ENCODE measurements at regions not wholly inside any gene's neighbourhood (a gene's known extent, or its start where the extent isn't known, plus 50 kb on each side); places are given as distances from the start of the nearest gene placed in this dataset.
"Not testable (repeated sequence)": the region's sequence is repeated elsewhere in the genome, so short reads cannot be mapped to it uniquely, and the experiment has no call there.

DNA sequence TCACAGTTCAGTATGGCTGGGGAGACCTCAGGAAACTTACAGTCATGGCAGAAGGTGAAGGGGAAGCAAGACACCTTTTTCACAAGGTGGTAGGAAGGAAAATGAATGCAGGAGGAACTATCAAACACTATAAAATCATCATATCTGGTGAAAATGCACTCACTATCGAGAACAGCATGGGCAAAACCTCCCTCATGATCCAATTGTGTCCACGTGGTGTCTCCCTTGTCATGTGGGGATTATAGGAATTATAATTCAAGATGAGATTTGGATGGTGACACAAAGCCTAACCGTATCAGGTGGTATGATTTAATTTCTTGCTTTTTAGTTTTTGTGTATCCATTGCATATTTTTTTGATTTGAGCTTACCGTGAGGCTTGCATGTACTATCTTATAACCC, 133.2 kb upstream of the SYNCRIP start:
- peaks cover 3% of the 10 kb centered on the region for H3K9me3 Mint-ChIP-seq (ENCODE audit: low read depth)
- no peaks in the 10 kb centered on the region for H3K4me1 Mint-ChIP-seq (ENCODE audit: low read depth)
- no peak overlapping the region for H3K27ac Mint-ChIP-seq
- peaks cover 10% of the 10 kb centered on the region for H3K27me3 Mint-ChIP-seq
- no peaks in the 10 kb centered on the region for H3K36me3 Mint-ChIP-seq
- H3K4me3 Mint-ChIP-seq = no peak overlapping the region

DNA sequence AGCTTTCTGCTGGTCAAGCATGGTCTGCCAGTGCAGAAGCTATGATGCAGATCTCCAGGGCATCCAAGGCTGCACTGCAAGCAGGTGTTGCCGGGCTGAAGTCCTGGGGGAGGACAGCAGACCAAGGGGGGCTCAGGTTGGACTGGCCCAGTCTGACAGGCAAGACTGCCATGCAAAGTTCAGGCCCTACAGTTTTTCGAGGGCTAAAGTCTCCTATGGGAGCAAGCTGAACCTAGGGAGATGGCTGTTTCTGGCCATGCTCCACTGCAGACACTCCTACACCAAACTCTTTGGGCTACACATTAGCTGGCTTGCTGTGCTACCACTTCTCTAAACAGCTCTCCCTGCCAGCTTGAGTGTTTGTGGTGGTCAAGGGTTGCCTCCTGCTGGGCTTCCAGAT, 130.0 kb upstream of the SYNCRIP start:
- Mint-ChIP-seq H3K4me1 (ENCODE audit: low read depth) (no peaks in the 10 kb centered on the region), H3K27me3 (peaks cover 8% of the 10 kb centered on the region), H3K36me3 (no peaks in the 10 kb centered on the region), H3K27ac (no peak overlapping the region), H3K9me3 (ENCODE audit: low read depth) (no peaks in the 10 kb centered on the region), H3K4me3 (no peak overlapping the region)

DNA sequence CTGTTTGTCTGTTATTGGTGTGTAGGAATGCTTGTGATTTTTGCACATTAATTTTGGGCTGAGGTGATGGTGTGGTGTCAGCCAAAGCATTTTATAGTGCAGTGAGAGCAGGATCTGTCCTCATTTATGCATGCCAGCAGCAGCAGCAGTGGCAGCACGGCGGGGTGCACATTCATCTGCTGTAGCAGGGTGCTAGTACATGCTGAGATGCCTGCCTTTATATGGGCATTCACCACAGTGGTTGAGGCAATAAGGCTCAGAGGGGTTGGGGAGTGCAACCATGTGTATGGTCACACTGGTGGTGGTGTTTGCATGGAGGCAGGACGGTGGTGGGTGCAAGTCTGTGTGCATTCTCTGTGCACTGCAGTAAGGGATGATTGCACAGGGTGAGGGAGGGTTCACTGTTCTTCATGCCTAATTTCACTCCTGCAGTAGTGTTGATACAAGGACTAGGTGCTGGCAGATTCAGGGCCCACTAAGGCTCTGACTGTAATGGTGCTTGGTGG, 129.3 kb upstream of the SYNCRIP start:
- Mint-ChIP-seq H3K27ac (no peak overlapping the region), H3K4me1 (ENCODE audit: low read depth) (no peaks in the 10 kb centered on the region), H3K36me3 (no peaks in the 10 kb centered on the region), H3K27me3 (peaks cover 8% of the 10 kb centered on the region), H3K9me3 (ENCODE audit: low read depth) (no peaks in the 10 kb centered on the region), H3K4me3 (no peak overlapping the region)

DNA sequence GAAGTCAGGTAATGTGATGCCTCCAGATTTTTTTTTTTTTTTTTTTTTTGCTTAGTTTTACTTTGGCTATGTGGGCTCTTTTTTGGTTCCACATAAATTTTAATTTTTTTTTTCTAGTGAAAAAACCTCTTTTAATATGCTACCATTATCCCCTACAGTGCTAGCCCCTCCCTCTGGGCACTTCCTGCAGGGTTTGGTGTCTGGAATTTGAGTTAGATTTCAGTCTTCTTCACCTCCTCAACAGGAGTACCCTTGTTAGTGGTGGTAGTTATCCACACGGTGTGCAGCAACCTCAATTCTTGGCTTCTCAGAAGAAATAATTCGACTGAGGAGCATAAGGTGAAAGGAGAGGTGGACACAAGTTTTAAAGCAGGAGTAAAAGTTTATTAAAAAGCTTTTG, 128.8 kb upstream of the SYNCRIP start:
- no peaks in the 10 kb centered on the region for H3K4me1 Mint-ChIP-seq (ENCODE audit: low read depth)
- H3K9me3 Mint-ChIP-seq (ENCODE audit: low read depth) = no peaks in the 10 kb centered on the region
- peaks cover 8% of the 10 kb centered on the region for H3K27me3 Mint-ChIP-seq
- no peaks in the 10 kb centered on the region for H3K36me3 Mint-ChIP-seq
- H3K27ac Mint-ChIP-seq = no peak overlapping the region
- H3K4me3 Mint-ChIP-seq = no peak overlapping the region

DNA sequence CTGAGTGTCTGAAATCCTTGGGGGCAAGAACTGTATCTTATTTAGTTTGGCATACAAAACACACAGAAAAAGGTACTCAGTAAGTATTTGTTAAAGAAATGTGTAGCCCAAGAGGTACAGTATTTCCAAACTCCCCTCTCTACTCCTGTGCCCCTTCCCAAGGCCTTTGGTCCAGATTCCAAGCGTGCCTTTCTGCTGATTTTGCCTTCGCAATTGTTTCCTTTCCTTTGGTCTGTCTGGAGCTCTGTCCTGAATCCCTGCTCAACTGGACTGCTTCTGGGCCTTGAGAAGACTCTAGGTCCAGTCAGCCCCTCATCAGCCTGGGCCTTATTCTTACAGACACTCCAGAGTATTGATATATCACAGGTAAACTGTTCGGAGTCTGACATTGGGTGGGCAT, 122.2 kb upstream of the SYNCRIP start:
- Mint-ChIP-seq H3K4me1 (ENCODE audit: low read depth) (no peaks in the 10 kb centered on the region), H3K27me3 (peaks cover 9% of the 10 kb centered on the region), H3K9me3 (ENCODE audit: low read depth) (no peaks in the 10 kb centered on the region), H3K27ac (no peak overlapping the region), H3K36me3 (no peaks in the 10 kb centered on the region), H3K4me3 (no peak overlapping the region)

DNA sequence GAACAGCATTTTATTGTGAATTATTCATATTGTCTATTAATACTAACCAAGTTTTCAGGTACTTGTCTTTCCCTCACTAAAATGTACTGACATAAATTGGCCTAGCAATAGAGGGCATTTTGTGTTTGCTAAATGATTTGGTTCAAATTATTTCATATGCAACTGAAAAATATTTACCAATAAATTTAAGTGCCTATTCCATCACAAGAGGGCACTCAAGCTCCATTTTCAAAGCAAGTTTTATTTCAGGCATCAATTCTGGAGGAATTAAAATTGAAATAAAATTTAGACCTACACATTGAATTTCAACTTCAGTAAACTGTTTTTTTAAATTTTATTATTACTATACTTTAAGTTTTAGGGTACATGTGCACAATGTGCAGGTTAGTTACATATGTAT, 114.3 kb upstream of the SYNCRIP start:
- no peak overlapping the region for H3K27ac Mint-ChIP-seq
- H3K4me1 Mint-ChIP-seq (ENCODE audit: low read depth) = no peaks in the 10 kb centered on the region
- peaks cover 2% of the 10 kb centered on the region for H3K27me3 Mint-ChIP-seq
- no peak overlapping the region for H3K4me3 Mint-ChIP-seq
- H3K36me3 Mint-ChIP-seq = no peaks in the 10 kb centered on the region
- no peaks in the 10 kb centered on the region for H3K9me3 Mint-ChIP-seq (ENCODE audit: low read depth)

DNA sequence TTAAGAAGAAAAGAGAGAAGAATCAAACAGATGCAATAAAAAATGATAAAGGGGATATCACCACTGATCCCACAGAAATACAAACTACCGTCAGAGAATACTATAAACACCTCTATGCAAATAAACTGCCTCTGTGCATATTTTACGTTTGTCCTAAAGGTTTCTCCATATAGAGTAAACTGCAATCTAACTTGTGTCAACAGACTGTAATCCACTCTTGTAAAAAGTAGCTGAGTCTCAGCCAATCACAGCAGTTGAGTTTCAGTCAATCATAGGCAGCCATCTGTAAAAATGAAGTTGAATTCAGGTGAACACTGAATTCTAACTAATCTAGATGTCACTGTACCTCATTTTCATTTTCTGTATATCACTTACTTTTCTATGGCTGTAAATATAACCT, 112.2 kb upstream of the SYNCRIP start:
- Mint-ChIP-seq H3K4me1 (ENCODE audit: low read depth) (no peaks in the 10 kb centered on the region), H3K36me3 (no peaks in the 10 kb centered on the region), H3K9me3 (ENCODE audit: low read depth) (no peaks in the 10 kb centered on the region), H3K4me3 (no peak overlapping the region), H3K27ac (no peak overlapping the region), H3K27me3 (peaks cover 3% of the 10 kb centered on the region)

DNA sequence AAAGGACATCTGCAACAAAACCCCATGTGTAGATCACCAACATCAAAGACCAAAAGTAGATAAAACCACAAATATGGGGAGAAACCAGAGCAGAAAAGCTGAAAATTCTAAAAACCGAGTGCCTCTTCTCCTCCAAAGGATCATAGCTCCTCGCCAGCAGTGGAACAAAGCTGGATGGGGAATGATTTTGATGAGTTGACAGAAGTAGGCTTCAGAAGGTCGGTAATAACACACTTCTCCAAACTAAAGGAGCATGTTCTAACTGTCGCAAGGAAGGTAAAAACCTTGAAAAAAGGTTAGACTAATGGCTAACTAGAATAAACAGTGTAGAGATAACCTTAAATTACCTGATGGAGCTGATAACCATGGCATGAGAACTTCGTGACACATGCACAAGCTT, 109.9 kb upstream of the SYNCRIP start:
- Mint-ChIP-seq H3K27me3 (peaks cover 6% of the 10 kb centered on the region), H3K36me3 (no peaks in the 10 kb centered on the region), H3K9me3 (ENCODE audit: low read depth) (no peaks in the 10 kb centered on the region), H3K4me3 (no peak overlapping the region), H3K27ac (no peak overlapping the region), H3K4me1 (ENCODE audit: low read depth) (no peaks in the 10 kb centered on the region)

DNA sequence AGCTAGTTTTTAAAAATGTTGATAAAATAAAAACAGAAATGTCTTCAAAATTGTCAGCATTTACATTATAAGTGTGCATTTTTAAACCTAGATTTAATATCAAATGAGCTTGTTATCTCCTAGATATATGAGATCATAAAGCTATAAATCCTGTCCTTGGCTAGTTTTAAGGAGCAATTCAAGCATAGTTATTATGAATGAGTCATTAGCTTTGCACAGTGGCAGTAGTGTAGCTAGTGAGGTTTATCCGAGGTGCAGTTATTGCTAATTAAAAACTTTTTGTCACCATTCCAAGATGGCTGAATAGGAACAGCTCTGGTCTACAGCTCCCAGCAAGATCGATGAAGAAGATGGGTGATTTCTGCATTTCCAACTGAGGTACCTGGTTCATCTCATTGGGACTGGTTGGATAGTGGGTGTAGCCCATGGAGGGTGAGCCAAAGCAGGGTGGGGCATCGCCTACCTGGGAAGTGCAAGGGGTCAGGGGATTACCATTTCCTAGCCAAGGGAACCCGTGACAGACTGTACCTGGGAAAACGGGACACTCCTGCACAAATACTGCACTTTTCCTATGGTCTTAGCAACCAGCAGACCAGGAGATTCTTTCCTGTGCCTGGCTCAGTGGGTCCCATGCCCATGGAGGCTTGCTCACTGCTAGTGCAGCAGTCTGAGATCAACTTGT, 108.8 kb upstream of the SYNCRIP start:
- Mint-ChIP-seq H3K36me3 (no peaks in the 10 kb centered on the region), H3K4me1 (ENCODE audit: low read depth) (no peaks in the 10 kb centered on the region), H3K27me3 (peaks cover 6% of the 10 kb centered on the region), H3K4me3 (no peak overlapping the region), H3K9me3 (ENCODE audit: low read depth) (no peaks in the 10 kb centered on the region), H3K27ac (no peak overlapping the region)

DNA sequence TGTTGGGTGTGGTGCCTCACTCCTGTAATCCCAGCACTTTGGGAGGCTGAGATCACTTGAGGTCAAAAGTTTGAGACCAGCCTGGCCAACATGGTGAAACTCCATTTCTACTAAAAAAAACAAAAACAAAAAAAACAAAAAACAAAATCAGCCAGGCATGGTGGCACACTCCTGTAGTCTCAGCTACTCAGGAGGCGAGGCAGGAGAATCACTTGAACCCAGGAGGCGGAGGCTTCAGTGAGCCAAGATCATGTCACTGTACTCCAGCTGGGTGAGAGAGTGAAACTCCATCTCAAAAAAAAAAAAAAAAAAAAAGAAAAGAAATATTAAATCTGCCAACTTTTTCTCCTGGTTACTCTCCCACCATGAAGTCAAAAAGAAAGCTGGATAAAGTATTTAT, 107.5 kb upstream of the SYNCRIP start:
- H3K36me3 Mint-ChIP-seq, H3K4me3 Mint-ChIP-seq, H3K27me3 Mint-ChIP-seq: not testable (repeated sequence)

DNA sequence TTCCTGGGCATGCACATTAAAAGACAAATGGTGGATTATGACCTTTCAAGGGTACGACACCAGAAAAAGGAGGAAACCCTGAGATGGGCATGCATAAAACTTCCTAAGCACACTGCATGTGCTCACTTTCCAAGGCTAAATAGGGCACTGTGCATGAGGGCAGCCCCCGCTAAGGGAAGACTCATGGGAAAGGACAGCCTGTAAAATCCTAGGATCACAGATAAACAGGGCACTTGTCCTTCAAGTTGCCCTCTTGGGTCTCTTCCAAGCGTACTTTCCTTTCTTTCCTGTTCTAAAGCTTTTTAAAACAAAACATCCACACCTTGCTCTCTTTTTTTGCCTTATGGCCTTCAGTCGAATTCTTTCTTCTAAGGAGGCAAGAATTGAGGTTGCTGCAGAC, 106.5 kb upstream of the SYNCRIP start:
- H3K27me3 Mint-ChIP-seq = peaks cover 6% of the 10 kb centered on the region

More for the DNA sequence above, 107.5 kb upstream of the SYNCRIP start:
- not testable (repeated sequence) for H3K9me3 Mint-ChIP-seq (ENCODE audit: low read depth); H3K27ac Mint-ChIP-seq; H3K4me1 Mint-ChIP-seq (ENCODE audit: low read depth)

DNA sequence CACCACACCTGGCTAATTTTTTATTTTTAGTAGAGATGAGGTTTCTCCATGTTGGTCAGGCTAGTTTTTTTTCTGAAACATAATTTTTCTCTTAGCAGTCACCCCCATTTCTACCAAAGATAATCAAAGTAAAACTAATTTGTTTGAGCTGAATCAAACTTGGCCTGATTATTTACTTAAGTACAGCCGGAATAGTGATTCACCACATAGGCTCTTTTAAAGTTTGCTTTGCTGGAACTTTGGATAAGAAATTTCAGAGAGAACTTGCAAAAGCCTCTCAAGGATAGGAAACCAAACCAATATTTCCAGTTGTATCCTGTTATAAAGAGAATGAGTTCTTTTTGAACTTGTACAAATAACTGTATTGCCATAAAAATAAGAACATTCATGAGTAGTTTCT, 105.0 kb upstream of the SYNCRIP start:
- H3K4me1 Mint-ChIP-seq (ENCODE audit: low read depth) = no peaks in the 10 kb centered on the region
- no peak overlapping the region for H3K4me3 Mint-ChIP-seq
- H3K27me3 Mint-ChIP-seq = peaks cover 6% of the 10 kb centered on the region
- H3K9me3 Mint-ChIP-seq (ENCODE audit: low read depth) = no peaks in the 10 kb centered on the region
- H3K27ac Mint-ChIP-seq = no peak overlapping the region
- H3K36me3 Mint-ChIP-seq = no peaks in the 10 kb centered on the region

More for the DNA sequence above, 106.5 kb upstream of the SYNCRIP start:
- no peak overlapping the region for H3K27ac Mint-ChIP-seq
- no peak overlapping the region for H3K4me3 Mint-ChIP-seq
- no peaks in the 10 kb centered on the region for H3K9me3 Mint-ChIP-seq (ENCODE audit: low read depth)
- H3K4me1 Mint-ChIP-seq (ENCODE audit: low read depth) = no peaks in the 10 kb centered on the region
- H3K36me3 Mint-ChIP-seq = no peaks in the 10 kb centered on the region

DNA sequence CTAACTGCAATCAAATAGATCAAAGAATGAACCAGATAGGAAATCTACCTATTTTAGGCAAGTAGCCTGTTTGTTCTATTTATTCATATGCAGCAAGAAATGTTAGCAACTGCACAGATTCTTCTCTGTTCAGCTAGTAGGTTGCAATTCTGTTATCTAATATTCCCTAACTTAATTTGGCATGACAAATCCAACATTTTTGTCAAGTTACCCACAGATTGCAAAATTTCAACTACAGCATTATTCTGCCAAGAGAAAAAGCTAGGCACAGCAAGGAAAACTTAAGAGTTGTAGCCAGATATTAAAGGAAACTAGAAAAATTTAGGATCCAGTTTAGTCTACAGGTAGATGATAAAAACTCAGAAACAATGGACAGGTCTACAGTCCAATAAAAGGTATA, 104.4 kb upstream of the SYNCRIP start:
- H3K4me3 Mint-ChIP-seq = no peak overlapping the region
- no peaks in the 10 kb centered on the region for H3K4me1 Mint-ChIP-seq (ENCODE audit: low read depth)
- H3K36me3 Mint-ChIP-seq = no peaks in the 10 kb centered on the region
- peaks cover 6% of the 10 kb centered on the region for H3K27me3 Mint-ChIP-seq
- no peak overlapping the region for H3K27ac Mint-ChIP-seq
- H3K9me3 Mint-ChIP-seq (ENCODE audit: low read depth) = no peaks in the 10 kb centered on the region

DNA sequence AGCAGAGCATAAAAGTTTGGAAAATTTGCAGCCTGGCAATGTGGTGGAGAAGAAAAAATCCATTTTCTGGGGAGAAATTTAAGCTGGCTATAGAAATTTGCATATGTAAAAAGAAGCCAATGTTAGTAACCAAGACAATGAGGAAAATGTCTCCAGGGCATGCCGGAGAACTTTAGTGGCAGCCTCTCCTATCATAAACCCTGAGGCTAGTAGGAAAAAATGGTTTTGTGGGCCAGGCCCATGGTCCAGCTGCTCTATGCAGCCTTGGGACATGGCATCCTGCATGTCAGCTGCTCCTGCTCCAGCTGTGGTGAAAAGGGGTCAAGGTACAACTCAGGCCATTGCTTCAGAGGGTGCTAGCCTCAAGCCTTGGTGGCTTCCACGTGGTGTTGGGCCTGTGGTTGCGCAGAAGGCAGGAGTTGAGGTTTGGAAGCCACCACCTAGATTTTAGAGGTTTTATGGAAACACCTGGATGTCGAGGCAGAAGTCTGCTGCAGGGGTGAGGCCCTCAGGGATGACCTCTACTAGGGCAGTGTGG, 101.8 kb upstream of the SYNCRIP start:
- no peaks in the 10 kb centered on the region for H3K4me1 Mint-ChIP-seq (ENCODE audit: low read depth)
- H3K36me3 Mint-ChIP-seq = no peaks in the 10 kb centered on the region
- H3K27ac Mint-ChIP-seq = no peak overlapping the region
- no peak overlapping the region for H3K4me3 Mint-ChIP-seq
- no peaks in the 10 kb centered on the region for H3K9me3 Mint-ChIP-seq (ENCODE audit: low read depth)
- H3K27me3 Mint-ChIP-seq = peaks cover 2% of the 10 kb centered on the region

DNA sequence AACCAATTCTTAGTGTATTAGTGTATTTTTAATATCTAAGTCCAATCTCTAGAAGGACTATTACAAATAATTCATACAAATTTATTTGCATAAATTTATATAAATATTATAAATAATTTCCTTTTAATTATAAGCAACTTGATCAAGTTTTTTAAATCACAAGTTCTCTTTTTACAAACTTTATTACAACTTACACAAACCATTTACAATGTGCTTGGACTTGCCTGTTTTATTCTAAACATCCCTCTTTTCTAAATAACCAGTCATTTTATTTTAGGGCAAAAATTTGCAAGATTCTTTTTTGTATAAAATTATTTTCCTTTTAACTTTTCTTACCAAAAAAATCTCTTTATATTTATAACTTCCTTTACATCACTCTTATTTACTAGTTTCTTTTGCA, 83.5 kb upstream of the SYNCRIP start:
- H3K4me1 Mint-ChIP-seq (ENCODE audit: low read depth) = no peaks in the 10 kb centered on the region
- no peaks in the 10 kb centered on the region for H3K9me3 Mint-ChIP-seq (ENCODE audit: low read depth)
- peaks cover 2% of the 10 kb centered on the region for H3K36me3 Mint-ChIP-seq
- no peak overlapping the region for H3K4me3 Mint-ChIP-seq
- H3K27me3 Mint-ChIP-seq = peaks cover 3% of the 10 kb centered on the region
- H3K27ac Mint-ChIP-seq = no peak overlapping the region

DNA sequence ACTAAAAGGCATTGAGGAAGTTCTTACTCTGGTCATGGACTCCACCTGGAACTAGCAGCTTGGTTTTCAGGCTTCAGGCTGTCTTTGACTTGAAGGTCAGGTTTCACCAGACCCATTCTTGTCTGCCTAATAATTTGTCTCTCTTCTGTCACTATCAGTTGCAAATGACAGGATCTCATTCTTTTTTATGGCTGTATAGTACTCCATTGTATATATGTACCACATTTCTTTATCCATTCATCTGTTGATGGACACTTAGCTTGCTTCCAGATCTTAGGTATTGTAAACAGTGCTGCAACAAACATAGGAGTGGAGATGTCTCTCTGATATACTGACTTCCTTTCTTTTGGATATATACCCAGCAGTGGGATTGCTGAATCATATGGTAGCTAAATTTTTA, 73.1 kb upstream of the SYNCRIP start:
- H3K27ac Mint-ChIP-seq = no peak overlapping the region
- H3K9me3 Mint-ChIP-seq (ENCODE audit: low read depth) = peaks cover 5% of the 10 kb centered on the region
- H3K27me3 Mint-ChIP-seq = peaks cover 4% of the 10 kb centered on the region
- no peak overlapping the region for H3K4me3 Mint-ChIP-seq
- H3K4me1 Mint-ChIP-seq (ENCODE audit: low read depth) = no peaks in the 10 kb centered on the region
- H3K36me3 Mint-ChIP-seq = peaks cover 5% of the 10 kb centered on the region

All from activated naive CD8-positive, alpha-beta T cell (primary cell).